ENCODE measurements at regions not wholly inside any gene's neighbourhood (a gene's known extent, or its start where the extent isn't known, plus 50 kb on each side); places are given as distances from the start of the nearest gene placed in this dataset.

- no peak for TF ChIP-seq POLR2A (IDR thresholded peaks at IDR 0.05)
- TF ChIP-seq, protein P1, sequence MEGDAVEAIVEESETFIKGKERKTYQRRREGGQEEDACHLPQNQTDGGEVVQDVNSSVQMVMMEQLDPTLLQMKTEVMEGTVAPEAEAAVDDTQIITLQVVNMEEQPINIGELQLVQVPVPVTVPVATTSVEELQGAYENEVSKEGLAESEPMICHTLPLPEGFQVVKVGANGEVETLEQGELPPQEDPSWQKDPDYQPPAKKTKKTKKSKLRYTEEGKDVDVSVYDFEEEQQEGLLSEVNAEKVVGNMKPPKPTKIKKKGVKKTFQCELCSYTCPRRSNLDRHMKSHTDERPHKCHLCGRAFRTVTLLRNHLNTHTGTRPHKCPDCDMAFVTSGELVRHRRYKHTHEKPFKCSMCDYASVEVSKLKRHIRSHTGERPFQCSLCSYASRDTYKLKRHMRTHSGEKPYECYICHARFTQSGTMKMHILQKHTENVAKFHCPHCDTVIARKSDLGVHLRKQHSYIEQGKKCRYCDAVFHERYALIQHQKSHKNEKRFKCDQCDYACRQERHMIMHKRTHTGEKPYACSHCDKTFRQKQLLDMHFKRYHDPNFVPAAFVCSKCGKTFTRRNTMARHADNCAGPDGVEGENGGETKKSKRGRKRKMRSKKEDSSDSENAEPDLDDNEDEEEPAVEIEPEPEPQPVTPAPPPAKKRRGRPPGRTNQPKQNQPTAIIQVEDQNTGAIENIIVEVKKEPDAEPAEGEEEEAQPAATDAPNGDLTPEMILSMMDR (IDR thresholded peaks at IDR 0.05): no peak
These were observed 338.5 kb upstream of the SPTLC3 start for GRCh38 chr20:12670301-12670700.

Data from body of pancreas (tissue), 4 donors.